Uterus (tissue), 3 donors: ENCODE measurements at regions not wholly inside any gene's neighbourhood (a gene's known extent, or its start where the extent isn't known, plus 50 kb on each side); places are given as distances from the start of the nearest gene placed in this dataset.

ENCODE experiments used
- DNase-seq, 2 donors: peaks; one replicate each; pipeline ENCODE4 v3.0.0-alpha.2; 2019 to 2020
- H3K27ac ChIP-seq, 2 donors: fragments of 200-600 bp; sonication (generic); 1 replicate in 1 of 2; 2 replicates in 1 of 2; pipeline ENCODE4 v1.5.1; 2016 to 2018
- H3K27me3 ChIP-seq, 2 donors: fragments of 200-600 bp; sonication (generic); one replicate each; pipeline ENCODE4 v1.5.1; 2018 to 2019; ENCODE audit warnings: control low read depth in 1 of 2
- H3K36me3 ChIP-seq, 2 donors: fragments of 200-600 bp; sonication (generic); one replicate each; pipeline ENCODE4 v1.5.1; 2019; ENCODE audit warnings: control low read depth in 1 of 2
- H3K4me1 ChIP-seq, 2 donors: fragments of 200-600 bp; sonication (generic); one replicate each; pipeline ENCODE4 v1.5.1; 2018 to 2019; ENCODE audit warnings: control low read depth in 1 of 2
- H3K4me3 ChIP-seq, 2 donors: fragments of 200-600 bp; sonication (generic); 1 replicate in 1 of 2; 2 replicates in 1 of 2; pipeline ENCODE4 v1.5.1; 2018 to 2019; ENCODE audit warnings: mild to moderate bottlenecking in 1 of 2
- H3K9me3 ChIP-seq, 2 donors: fragments of 200-600 bp; sonication (generic); one replicate each; pipeline ENCODE4 v1.5.1; 2019; ENCODE audit warnings: control low read depth in 1 of 2
- POLR2A ChIP-seq, 2 donors: fragments of 450-650 bp; IDR thresholded peaks; one replicate each; pipeline ENCODE4 v1.6.1; 2016; ENCODE audit warnings: antibody characterized with exemption in 2 of 2, mild to moderate bottlenecking in 1 of 2, moderate library complexity in 1 of 2
- intact Hi-C: fragments of 100-400 bp; cut with DNase I; formaldehyde crosslinking; loops from one replicate; pipeline ENCODE4 v1.15.1; 2023; ENCODE audit warnings: low total_unique reads
- TF ChIP-seq, protein P1 (sequence below), 4 experiments: fragments of 200-600 bp in 2 of 4; fragments of 450-650 bp in 2 of 4; sonication (generic) in 2 of 4; IDR thresholded peaks; one replicate each; pipeline ENCODE4 v1.5.1; 2016 to 2019; ENCODE audit warnings: antibody characterized with exemption in 4 of 4, mild to moderate bottlenecking in 2 of 4, moderate library complexity in 1 of 4
- donor health status: DM: yes; HTN: yes; CAD: no.

- Histone ChIP-seq H3K4me3 (no peak overlapping the region), H3K36me3 (no peaks in the 10 kb centered on the region), H3K4me1 (no peaks in the 10 kb centered on the region), H3K27me3 (no peaks in the 10 kb centered on the region), H3K27ac (no peak overlapping the region), H3K9me3 (no peaks in the 10 kb centered on the region)
- intact Hi-C loops, result no loop called here
- TF ChIP-seq, protein P1, sequence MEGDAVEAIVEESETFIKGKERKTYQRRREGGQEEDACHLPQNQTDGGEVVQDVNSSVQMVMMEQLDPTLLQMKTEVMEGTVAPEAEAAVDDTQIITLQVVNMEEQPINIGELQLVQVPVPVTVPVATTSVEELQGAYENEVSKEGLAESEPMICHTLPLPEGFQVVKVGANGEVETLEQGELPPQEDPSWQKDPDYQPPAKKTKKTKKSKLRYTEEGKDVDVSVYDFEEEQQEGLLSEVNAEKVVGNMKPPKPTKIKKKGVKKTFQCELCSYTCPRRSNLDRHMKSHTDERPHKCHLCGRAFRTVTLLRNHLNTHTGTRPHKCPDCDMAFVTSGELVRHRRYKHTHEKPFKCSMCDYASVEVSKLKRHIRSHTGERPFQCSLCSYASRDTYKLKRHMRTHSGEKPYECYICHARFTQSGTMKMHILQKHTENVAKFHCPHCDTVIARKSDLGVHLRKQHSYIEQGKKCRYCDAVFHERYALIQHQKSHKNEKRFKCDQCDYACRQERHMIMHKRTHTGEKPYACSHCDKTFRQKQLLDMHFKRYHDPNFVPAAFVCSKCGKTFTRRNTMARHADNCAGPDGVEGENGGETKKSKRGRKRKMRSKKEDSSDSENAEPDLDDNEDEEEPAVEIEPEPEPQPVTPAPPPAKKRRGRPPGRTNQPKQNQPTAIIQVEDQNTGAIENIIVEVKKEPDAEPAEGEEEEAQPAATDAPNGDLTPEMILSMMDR (IDR thresholded peaks at IDR 0.05), result no peak
- TF ChIP-seq POLR2A (IDR thresholded peaks at IDR 0.05), result no peak
- DNase-seq, result no peak
These were observed 70.5 kb upstream of the CDYL2 start for GRCh38 chr16:80874925-80875324.

- H3K27me3 ChIP-seq, result no peaks in the 10 kb centered on the region
- H3K27ac ChIP-seq, result no peak overlapping the region
- DNase-seq, result no peak
- H3K4me1 ChIP-seq, result no peaks in the 10 kb centered on the region
- H3K9me3 ChIP-seq, result no peaks in the 10 kb centered on the region
- TF ChIP-seq, protein P1 (IDR thresholded peaks at IDR 0.05), result no peak
- no peak for TF ChIP-seq POLR2A (IDR thresholded peaks at IDR 0.05)
- no peak overlapping the region for H3K4me3 ChIP-seq
- intact Hi-C loops, result no loop called here
- no peaks in the 10 kb centered on the region for H3K36me3 ChIP-seq
These were observed 57.8 kb upstream of the CDYL2 start for GRCh38 chr16:80862160-80862705.
